ENCODE measurements at regions not wholly inside any gene's neighbourhood (a gene's known extent, or its start where the extent isn't known, plus 50 kb on each side); places are given as distances from the start of the nearest gene placed in this dataset.

- no peak for TF ChIP-seq EZH2 (IDR thresholded peaks at IDR 0.05; ENCODE audit: low read depth)
- no peak for TF ChIP-seq CTCF (conservative IDR thresholded peaks at IDR 0.05)
Measured at GRCh38 chr1:106651028-106651762, 405.3 kb upstream of the PRMT6 start.

All from PC-9 (cell line).